ENCODE measurements at regions not wholly inside any gene's neighbourhood (a gene's known extent, or its start where the extent isn't known, plus 50 kb on each side); places are given as distances from the start of the nearest gene placed in this dataset.
A peak's percentile ranks its signal among the peaks of the same experiment; 100 is the strongest.
"Not testable (repeated sequence)": the region's sequence is repeated elsewhere in the genome, so short reads cannot be mapped to it uniquely, and the experiment has no call there.

GRCh38 chr11:36741515-36741914 lies 143.5 kb upstream of the RAG2 start:
- DNase-seq, result no peak

GRCh38 chr11:36738292-36738861 lies 140.3 kb upstream of the RAG2 start:
- DNase-seq, result no peak

- no peak for DNase-seq
These were observed 138.1 kb upstream of the RAG2 start for GRCh38 chr11:36736103-36736502.

GRCh38 chr11:36733721-36734120 lies 135.7 kb upstream of the RAG2 start:
- not testable (repeated sequence) for DNase-seq

GRCh38 chr11:36730761-36731160 lies 132.7 kb upstream of the RAG2 start:
- no peak for DNase-seq

GRCh38 chr11:36729825-36730224 lies 131.8 kb upstream of the RAG2 start:
- DNase-seq, result no peak

GRCh38 chr11:36726420-36726819 lies 128.4 kb upstream of the RAG2 start:
- no peak for DNase-seq

- DNase-seq, result peak; percentile 45 to 80 (median 77)
These were observed 126.8 kb upstream of the RAG2 start for GRCh38 chr11:36724742-36725385.

- peak in 1 of 3 donors; percentile 36 for DNase-seq
These were observed 124.4 kb upstream of the RAG2 start for GRCh38 chr11:36722421-36722820.

GRCh38 chr11:36719358-36720107 lies 121.5 kb upstream of the RAG2 start:
- no peak for DNase-seq

GRCh38 chr11:36718451-36718850 lies 120.4 kb upstream of the RAG2 start:
- DNase-seq, result no peak

- DNase-seq, result peak in 1 of 3 donors; percentile 18
These were observed 115.7 kb upstream of the RAG2 start for GRCh38 chr11:36713715-36714114.

- no peak for DNase-seq
These were observed 113.2 kb upstream of the RAG2 start for GRCh38 chr11:36711104-36711825.
